ENCODE measurements at regions not wholly inside any gene's neighbourhood (a gene's known extent, or its start where the extent isn't known, plus 50 kb on each side); places are given as distances from the start of the nearest gene placed in this dataset.

DNA sequence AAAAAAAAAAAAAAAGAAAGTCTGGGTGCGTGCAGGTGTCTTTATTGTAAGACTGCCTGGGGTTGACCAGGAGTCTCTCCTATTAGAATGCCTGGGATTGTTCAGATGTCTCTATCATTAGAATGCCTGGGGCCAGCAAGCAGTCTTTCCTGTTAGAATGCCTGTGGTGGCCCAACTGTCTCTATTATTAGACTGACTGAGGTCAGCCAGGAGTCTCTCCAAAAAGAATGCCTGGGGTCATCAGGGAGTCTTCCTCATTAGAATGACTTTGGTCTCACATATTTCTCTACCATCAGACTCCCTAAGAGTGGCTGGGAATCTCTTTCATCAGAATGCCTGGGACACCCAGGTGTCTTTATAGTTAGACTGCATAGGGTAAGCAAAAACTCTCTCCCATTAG, 1577.5 kb downstream of the UQCRFS1 start (continued):
- TF ChIP-seq ZBED1 (IDR thresholded peaks at IDR 0.05; ENCODE audit: borderline replicate concordance) (no peak), ZZZ3 (IDR thresholded peaks at IDR 0.05; ENCODE audit: control insufficient read depth, insufficient read length, low read depth) (no peak), ZSCAN29 (IDR thresholded peaks at IDR 0.05) (no peak), CREM (IDR thresholded peaks at IDR 0.05; ENCODE audit: low read depth) (no peak), MEF2B (IDR thresholded peaks at IDR 0.05; ENCODE audit: partially characterized antibody, poor library complexity, severe bottlenecking) (no peak), JUNB (IDR thresholded peaks at IDR 0.05) (no peak), CBFB (IDR thresholded peaks at IDR 0.05; ENCODE audit: low read depth) (no peak), BHLHE40 (IDR thresholded peaks at IDR 0.05; ENCODE audit: borderline replicate concordance in 1 of 2, low read depth in 2 of 2, low read length in 1 of 2) (no peak), EED (IDR thresholded peaks at IDR 0.05; ENCODE audit: low read depth) (no peak)
- TF ChIP-seq, protein P1, sequence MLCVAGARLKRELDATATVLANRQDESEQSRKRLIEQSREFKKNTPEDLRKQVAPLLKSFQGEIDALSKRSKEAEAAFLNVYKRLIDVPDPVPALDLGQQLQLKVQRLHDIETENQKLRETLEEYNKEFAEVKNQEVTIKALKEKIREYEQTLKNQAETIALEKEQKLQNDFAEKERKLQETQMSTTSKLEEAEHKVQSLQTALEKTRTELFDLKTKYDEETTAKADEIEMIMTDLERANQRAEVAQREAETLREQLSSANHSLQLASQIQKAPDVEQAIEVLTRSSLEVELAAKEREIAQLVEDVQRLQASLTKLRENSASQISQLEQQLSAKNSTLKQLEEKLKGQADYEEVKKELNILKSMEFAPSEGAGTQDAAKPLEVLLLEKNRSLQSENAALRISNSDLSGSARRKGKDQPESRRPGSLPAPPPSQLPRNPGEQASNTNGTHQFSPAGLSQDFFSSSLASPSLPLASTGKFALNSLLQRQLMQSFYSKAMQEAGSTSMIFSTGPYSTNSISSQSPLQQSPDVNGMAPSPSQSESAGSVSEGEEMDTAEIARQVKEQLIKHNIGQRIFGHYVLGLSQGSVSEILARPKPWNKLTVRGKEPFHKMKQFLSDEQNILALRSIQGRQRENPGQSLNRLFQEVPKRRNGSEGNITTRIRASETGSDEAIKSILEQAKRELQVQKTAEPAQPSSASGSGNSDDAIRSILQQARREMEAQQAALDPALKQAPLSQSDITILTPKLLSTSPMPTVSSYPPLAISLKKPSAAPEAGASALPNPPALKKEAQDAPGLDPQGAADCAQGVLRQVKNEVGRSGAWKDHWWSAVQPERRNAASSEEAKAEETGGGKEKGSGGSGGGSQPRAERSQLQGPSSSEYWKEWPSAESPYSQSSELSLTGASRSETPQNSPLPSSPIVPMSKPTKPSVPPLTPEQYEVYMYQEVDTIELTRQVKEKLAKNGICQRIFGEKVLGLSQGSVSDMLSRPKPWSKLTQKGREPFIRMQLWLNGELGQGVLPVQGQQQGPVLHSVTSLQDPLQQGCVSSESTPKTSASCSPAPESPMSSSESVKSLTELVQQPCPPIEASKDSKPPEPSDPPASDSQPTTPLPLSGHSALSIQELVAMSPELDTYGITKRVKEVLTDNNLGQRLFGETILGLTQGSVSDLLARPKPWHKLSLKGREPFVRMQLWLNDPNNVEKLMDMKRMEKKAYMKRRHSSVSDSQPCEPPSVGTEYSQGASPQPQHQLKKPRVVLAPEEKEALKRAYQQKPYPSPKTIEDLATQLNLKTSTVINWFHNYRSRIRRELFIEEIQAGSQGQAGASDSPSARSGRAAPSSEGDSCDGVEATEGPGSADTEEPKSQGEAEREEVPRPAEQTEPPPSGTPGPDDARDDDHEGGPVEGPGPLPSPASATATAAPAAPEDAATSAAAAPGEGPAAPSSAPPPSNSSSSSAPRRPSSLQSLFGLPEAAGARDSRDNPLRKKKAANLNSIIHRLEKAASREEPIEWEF (IDR thresholded peaks at IDR 0.05; ENCODE audit: insufficient replicate concordance, low read depth, low read length) = no peak
- TF ChIP-seq, protein P2, sequence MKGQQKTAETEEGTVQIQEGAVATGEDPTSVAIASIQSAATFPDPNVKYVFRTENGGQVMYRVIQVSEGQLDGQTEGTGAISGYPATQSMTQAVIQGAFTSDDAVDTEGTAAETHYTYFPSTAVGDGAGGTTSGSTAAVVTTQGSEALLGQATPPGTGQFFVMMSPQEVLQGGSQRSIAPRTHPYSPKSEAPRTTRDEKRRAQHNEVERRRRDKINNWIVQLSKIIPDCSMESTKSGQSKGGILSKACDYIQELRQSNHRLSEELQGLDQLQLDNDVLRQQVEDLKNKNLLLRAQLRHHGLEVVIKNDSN (IDR thresholded peaks at IDR 0.05; ENCODE audit: borderline replicate concordance, extremely low read length, insufficient read depth, low read depth, low read length) = no peak
